ENCODE measurements at regions not wholly inside any gene's neighbourhood (a gene's known extent, or its start where the extent isn't known, plus 50 kb on each side); places are given as distances from the start of the nearest gene placed in this dataset.

- TF ChIP-seq GABPA (IDR thresholded peaks at IDR 0.05; ENCODE audit: low read depth, low read length) = no peak
- TF ChIP-seq GABPA (CRISPR knock-in tag; IDR thresholded peaks at IDR 0.05; ENCODE audit: low read depth) = no peak
- TF ChIP-seq, protein P1, sequence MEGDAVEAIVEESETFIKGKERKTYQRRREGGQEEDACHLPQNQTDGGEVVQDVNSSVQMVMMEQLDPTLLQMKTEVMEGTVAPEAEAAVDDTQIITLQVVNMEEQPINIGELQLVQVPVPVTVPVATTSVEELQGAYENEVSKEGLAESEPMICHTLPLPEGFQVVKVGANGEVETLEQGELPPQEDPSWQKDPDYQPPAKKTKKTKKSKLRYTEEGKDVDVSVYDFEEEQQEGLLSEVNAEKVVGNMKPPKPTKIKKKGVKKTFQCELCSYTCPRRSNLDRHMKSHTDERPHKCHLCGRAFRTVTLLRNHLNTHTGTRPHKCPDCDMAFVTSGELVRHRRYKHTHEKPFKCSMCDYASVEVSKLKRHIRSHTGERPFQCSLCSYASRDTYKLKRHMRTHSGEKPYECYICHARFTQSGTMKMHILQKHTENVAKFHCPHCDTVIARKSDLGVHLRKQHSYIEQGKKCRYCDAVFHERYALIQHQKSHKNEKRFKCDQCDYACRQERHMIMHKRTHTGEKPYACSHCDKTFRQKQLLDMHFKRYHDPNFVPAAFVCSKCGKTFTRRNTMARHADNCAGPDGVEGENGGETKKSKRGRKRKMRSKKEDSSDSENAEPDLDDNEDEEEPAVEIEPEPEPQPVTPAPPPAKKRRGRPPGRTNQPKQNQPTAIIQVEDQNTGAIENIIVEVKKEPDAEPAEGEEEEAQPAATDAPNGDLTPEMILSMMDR (CRISPR knock-in tag; IDR thresholded peaks at IDR 0.05) = no peak
- TF ChIP-seq ZNF792 (CRISPR knock-in tag; IDR thresholded peaks at IDR 0.05) = no peak
- no peak for TF ChIP-seq POLR2A (IDR thresholded peaks at IDR 0.05; ENCODE audit: insufficient read depth in 1 of 2, low read depth in 2 of 2, low read length in 2 of 2)
- no peak for TF ChIP-seq ZNF484 (CRISPR knock-in tag; IDR thresholded peaks at IDR 0.05; ENCODE audit: borderline replicate concordance, low read depth)
- TF ChIP-seq, protein P2, sequence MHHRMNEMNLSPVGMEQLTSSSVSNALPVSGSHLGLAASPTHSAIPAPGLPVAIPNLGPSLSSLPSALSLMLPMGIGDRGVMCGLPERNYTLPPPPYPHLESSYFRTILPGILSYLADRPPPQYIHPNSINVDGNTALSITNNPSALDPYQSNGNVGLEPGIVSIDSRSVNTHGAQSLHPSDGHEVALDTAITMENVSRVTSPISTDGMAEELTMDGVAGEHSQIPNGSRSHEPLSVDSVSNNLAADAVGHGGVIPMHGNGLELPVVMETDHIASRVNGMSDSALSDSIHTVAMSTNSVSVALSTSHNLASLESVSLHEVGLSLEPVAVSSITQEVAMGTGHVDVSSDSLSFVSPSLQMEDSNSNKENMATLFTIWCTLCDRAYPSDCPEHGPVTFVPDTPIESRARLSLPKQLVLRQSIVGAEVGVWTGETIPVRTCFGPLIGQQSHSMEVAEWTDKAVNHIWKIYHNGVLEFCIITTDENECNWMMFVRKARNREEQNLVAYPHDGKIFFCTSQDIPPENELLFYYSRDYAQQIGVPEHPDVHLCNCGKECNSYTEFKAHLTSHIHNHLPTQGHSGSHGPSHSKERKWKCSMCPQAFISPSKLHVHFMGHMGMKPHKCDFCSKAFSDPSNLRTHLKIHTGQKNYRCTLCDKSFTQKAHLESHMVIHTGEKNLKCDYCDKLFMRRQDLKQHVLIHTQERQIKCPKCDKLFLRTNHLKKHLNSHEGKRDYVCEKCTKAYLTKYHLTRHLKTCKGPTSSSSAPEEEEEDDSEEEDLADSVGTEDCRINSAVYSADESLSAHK (CRISPR knock-in tag; IDR thresholded peaks at IDR 0.05; ENCODE audit: borderline replicate concordance) = no peak
- TF ChIP-seq ZBTB21 (CRISPR knock-in tag; IDR thresholded peaks at IDR 0.05) = no peak
- TF ChIP-seq ZBTB4 (CRISPR knock-in tag; IDR thresholded peaks at IDR 0.05; ENCODE audit: borderline replicate concordance) = no peak
- TF ChIP-seq, protein P3, sequence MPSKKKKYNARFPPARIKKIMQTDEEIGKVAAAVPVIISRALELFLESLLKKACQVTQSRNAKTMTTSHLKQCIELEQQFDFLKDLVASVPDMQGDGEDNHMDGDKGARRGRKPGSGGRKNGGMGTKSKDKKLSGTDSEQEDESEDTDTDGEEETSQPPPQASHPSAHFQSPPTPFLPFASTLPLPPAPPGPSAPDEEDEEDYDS (CRISPR knock-in tag; IDR thresholded peaks at IDR 0.05) = no peak
- no peak for TF ChIP-seq ZNF44 (CRISPR knock-in tag; IDR thresholded peaks at IDR 0.05)
- no peak for TF ChIP-seq ZNF83 (CRISPR knock-in tag; IDR thresholded peaks at IDR 0.05; ENCODE audit: borderline replicate concordance)
Measured at GRCh38 chr20:52820641-52821292, 151.4 kb upstream of the TSHZ2 start.
